A673 (cell line): ENCODE measurements at regions not wholly inside any gene's neighbourhood (a gene's known extent, or its start where the extent isn't known, plus 50 kb on each side); places are given as distances from the start of the nearest gene placed in this dataset.

Experiments used
- EZH2 ChIP-seq: fragments of 200-600 bp; sonication (generic); IDR thresholded peaks from 2 replicates; pipeline ENCODE4 v1.6.1; 2017; ENCODE audit warnings: borderline replicate concordance, low read depth, mild to moderate bottlenecking, mixed read lengths, antibody characterized with exemption, low read length; ENCODE audit not compliant: poor library complexity, severe bottlenecking
- TF ChIP-seq, protein P1 (sequence below): fragments of 300-800, 200-600 bp; sonication (generic); conservative IDR thresholded peaks from 2 replicates; pipeline ENCODE4 v1.5.1; 2017; ENCODE audit warnings: low read depth, mild to moderate bottlenecking, antibody characterized with exemption, low read length, moderate library complexity, mixed read lengths

DNA sequence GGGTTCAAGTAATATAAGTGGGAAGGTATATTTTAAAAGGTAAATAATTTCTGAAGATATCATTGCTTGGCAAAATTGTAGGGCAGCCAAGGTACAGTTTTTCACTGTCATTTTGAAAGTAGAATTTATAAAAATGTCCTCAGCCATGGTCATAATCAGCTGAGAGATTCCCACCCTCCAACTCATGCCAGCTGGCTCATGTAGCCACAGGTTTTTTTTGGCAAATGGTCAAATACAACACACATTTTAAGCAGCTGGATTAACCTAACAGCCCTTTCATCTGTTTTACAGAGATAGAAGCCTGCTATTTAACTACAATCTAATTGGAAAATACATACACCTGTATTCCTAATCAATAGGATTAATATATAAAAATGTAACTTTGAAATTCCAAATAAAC lies 619.2 kb upstream of the SGCG start:
- TF ChIP-seq, protein P1, sequence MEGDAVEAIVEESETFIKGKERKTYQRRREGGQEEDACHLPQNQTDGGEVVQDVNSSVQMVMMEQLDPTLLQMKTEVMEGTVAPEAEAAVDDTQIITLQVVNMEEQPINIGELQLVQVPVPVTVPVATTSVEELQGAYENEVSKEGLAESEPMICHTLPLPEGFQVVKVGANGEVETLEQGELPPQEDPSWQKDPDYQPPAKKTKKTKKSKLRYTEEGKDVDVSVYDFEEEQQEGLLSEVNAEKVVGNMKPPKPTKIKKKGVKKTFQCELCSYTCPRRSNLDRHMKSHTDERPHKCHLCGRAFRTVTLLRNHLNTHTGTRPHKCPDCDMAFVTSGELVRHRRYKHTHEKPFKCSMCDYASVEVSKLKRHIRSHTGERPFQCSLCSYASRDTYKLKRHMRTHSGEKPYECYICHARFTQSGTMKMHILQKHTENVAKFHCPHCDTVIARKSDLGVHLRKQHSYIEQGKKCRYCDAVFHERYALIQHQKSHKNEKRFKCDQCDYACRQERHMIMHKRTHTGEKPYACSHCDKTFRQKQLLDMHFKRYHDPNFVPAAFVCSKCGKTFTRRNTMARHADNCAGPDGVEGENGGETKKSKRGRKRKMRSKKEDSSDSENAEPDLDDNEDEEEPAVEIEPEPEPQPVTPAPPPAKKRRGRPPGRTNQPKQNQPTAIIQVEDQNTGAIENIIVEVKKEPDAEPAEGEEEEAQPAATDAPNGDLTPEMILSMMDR, result no peak
- no peak for TF ChIP-seq EZH2
